Neural cell (in vitro differentiated cells): ENCODE measurements at regions not wholly inside any gene's neighbourhood (a gene's known extent, or its start where the extent isn't known, plus 50 kb on each side); places are given as distances from the start of the nearest gene placed in this dataset.

Experiments
- H2AFZ ChIP-seq: fragments of 200-600, 300-800 bp; sonication (generic), shearing (Covaris generic); 2 replicates; pipeline ENCODE4 v1.6.0; 2014; ENCODE audit warnings: low read depth, mild to moderate bottlenecking, antibody characterized with exemption, low read length, moderate library complexity
- H3F3A ChIP-seq: fragments of 200-600 bp; shearing (Covaris generic); 2 replicates; pipeline ENCODE4 v1.6.1; 2016; ENCODE audit warnings: mild to moderate bottlenecking, moderate library complexity, mixed read lengths, antibody characterized with exemption, low read length; ENCODE audit not compliant: insufficient read depth, poor library complexity, severe bottlenecking
- H3K27ac ChIP-seq: fragments of 200-600, 300-800 bp; sonication (generic), shearing (Covaris generic); 2 replicates; pipeline ENCODE4 v1.5.1; 2014; ENCODE audit warnings: mild to moderate bottlenecking, low read length, moderate library complexity
- H3K27me3 ChIP-seq: fragments of 300-800, 200-600 bp; sonication (generic), shearing (Covaris generic); 2 replicates; pipeline ENCODE4 v1.6.0; 2014; ENCODE audit warnings: mild to moderate bottlenecking, low read depth, low read length, moderate library complexity; ENCODE audit not compliant: insufficient read depth
- H3K36me3 ChIP-seq: fragments of 300-800, 200-600 bp; sonication (generic), shearing (Covaris generic); 2 replicates; pipeline ENCODE4 v1.5.1; 2014; ENCODE audit warnings: mild to moderate bottlenecking, antibody characterized with exemption, low read length, moderate library complexity; ENCODE audit not compliant: insufficient read depth
- H3K4me2 ChIP-seq: fragments of 300-800, 200-600 bp; sonication (generic), shearing (Covaris generic); 2 replicates; pipeline ENCODE4 v1.6.0; 2014; ENCODE audit warnings: mild to moderate bottlenecking, low read length
- H3K4me3 ChIP-seq: fragments of 300-800, 200-600 bp; sonication (generic), shearing (Covaris generic); 2 replicates; pipeline ENCODE4 v1.5.1; 2014; ENCODE audit warnings: mild to moderate bottlenecking, low read length, moderate library complexity
- H3K79me2 ChIP-seq: fragments of 200-600 bp; shearing (Covaris generic); replicated peaks from 2 replicates; pipeline ENCODE4 v1.6.0; 2014; ENCODE audit warnings: mild to moderate bottlenecking, low read length, moderate library complexity; ENCODE audit not compliant: insufficient read depth
- H3K9ac ChIP-seq: fragments of 300-800, 200-600 bp; sonication (generic), shearing (Covaris generic); 2 replicates; pipeline ENCODE4 v1.6.1; 2016; ENCODE audit warnings: mild to moderate bottlenecking, low read length, mixed read lengths
- H3K9me2 ChIP-seq: fragments of 200-600 bp; shearing (Covaris generic); 2 replicates; pipeline ENCODE4 v1.6.1; 2016; ENCODE audit warnings: mild to moderate bottlenecking, low read length, mixed read lengths; ENCODE audit not compliant: insufficient read depth
- H3K9me3 ChIP-seq: fragments of 200-600, 300-800 bp; sonication (generic), shearing (Covaris generic); 2 replicates; pipeline ENCODE4 v1.6.1; 2016; ENCODE audit warnings: mild to moderate bottlenecking, mixed run types, low read length, moderate library complexity, mixed read lengths
- H4K20me1 ChIP-seq: fragments of 200-600 bp; shearing (Covaris generic); 2 replicates; pipeline ENCODE4 v1.6.1; 2016; ENCODE audit warnings: mild to moderate bottlenecking, mixed run types; ENCODE audit not compliant: insufficient read depth
- EP300 ChIP-seq: fragments of 450-650 bp; conservative IDR thresholded peaks from 2 replicates; pipeline ENCODE4 v1.6.1; 2014; ENCODE audit warnings: antibody characterized with exemption, mild to moderate bottlenecking, moderate library complexity; ENCODE audit not compliant: poor library complexity, severe bottlenecking
- EZH2 ChIP-seq: fragments of 200-600, 300-800 bp; shearing (Covaris generic), sonication (generic); IDR thresholded peaks from 2 replicates; pipeline ENCODE4 v1.6.1; 2014; ENCODE audit warnings: antibody characterized with exemption, low read length, borderline replicate concordance, mild to moderate bottlenecking; ENCODE audit not compliant: insufficient read depth, poor library complexity, severe bottlenecking
- MXI1 ChIP-seq: fragments of 450-650 bp; conservative IDR thresholded peaks from 2 replicates; pipeline ENCODE4 v1.6.1; 2014; ENCODE audit warnings: antibody characterized with exemption, mild to moderate bottlenecking; ENCODE audit not compliant: poor library complexity, severe bottlenecking
- POLR2AphosphoS5 ChIP-seq: IDR thresholded peaks from 2 replicates; pipeline ENCODE4 v1.6.1; 2012
- RAD21 ChIP-seq: fragments of 450-650 bp; conservative IDR thresholded peaks from 2 replicates; pipeline ENCODE4 v1.6.1; 2014; ENCODE audit warnings: antibody characterized with exemption, mild to moderate bottlenecking, moderate library complexity
- SMC3 ChIP-seq: fragments of 450-650 bp; conservative IDR thresholded peaks from 2 replicates; pipeline ENCODE4 v1.6.1; 2014; ENCODE audit warnings: antibody characterized with exemption, mild to moderate bottlenecking, moderate library complexity; ENCODE audit not compliant: poor library complexity
- TAF1 ChIP-seq: IDR thresholded peaks from 2 replicates; pipeline ENCODE4 v1.6.1; 2012; ENCODE audit warnings: low read depth
- TF ChIP-seq, protein P1 (sequence below): fragments of 450-650 bp; IDR thresholded peaks from 2 replicates; pipeline ENCODE4 v1.5.1; 2014; ENCODE audit warnings: antibody characterized with exemption, mild to moderate bottlenecking, moderate library complexity; ENCODE audit not compliant: poor library complexity, severe bottlenecking
- TF ChIP-seq, protein P2 (sequence below): IDR thresholded peaks from 2 replicates; pipeline ENCODE4 v1.6.1; 2012; ENCODE audit warnings: borderline replicate concordance

DNA sequence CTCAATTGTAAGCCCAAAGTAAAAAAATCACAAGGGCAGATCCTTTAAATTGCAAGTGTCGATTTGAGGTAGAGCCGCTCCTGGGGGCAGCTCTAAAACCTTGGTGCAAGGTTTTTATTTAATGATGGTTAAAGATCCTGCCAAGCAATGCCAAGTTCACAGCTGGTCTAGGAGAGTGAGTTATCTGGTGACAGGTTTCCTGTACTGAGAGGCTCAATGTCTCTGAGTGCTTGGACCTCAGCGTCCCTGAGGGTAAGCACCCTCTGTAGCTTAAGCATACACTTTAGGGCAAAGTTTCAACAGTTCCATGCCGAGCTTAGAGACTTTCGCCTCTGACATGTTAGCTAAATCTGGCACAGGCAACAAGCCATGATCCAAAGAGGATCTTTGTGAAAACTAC, 119.8 kb upstream of the EGFLAM start:
- no peaks in the 10 kb centered on the region for H4K20me1 ChIP-seq
- H3K4me3 ChIP-seq: no peak overlapping the region
- H3K36me3 ChIP-seq: no peaks in the 10 kb centered on the region
- H3K4me2 ChIP-seq: no peak overlapping the region
- no peak overlapping the region for H2AFZ ChIP-seq
- H3K9ac ChIP-seq: no peak overlapping the region
- H3K27me3 ChIP-seq: no peaks in the 10 kb centered on the region
- no peaks in the 10 kb centered on the region for H3K9me3 ChIP-seq
- no peak overlapping the region for H3K27ac ChIP-seq
- no peaks in the 10 kb centered on the region for H3K9me2 ChIP-seq
- no peaks in the 10 kb centered on the region for H3F3A ChIP-seq
- no peaks in the 10 kb centered on the region for H3K79me2 ChIP-seq
- TF ChIP-seq, protein P1, sequence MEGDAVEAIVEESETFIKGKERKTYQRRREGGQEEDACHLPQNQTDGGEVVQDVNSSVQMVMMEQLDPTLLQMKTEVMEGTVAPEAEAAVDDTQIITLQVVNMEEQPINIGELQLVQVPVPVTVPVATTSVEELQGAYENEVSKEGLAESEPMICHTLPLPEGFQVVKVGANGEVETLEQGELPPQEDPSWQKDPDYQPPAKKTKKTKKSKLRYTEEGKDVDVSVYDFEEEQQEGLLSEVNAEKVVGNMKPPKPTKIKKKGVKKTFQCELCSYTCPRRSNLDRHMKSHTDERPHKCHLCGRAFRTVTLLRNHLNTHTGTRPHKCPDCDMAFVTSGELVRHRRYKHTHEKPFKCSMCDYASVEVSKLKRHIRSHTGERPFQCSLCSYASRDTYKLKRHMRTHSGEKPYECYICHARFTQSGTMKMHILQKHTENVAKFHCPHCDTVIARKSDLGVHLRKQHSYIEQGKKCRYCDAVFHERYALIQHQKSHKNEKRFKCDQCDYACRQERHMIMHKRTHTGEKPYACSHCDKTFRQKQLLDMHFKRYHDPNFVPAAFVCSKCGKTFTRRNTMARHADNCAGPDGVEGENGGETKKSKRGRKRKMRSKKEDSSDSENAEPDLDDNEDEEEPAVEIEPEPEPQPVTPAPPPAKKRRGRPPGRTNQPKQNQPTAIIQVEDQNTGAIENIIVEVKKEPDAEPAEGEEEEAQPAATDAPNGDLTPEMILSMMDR: no peak
- TF ChIP-seq POLR2AphosphoS5 (no peak), EZH2 (no peak), SMC3 (no peak), EP300 (no peak), RAD21 (no peak), TAF1 (no peak), MXI1 (no peak)
- TF ChIP-seq, protein P2, sequence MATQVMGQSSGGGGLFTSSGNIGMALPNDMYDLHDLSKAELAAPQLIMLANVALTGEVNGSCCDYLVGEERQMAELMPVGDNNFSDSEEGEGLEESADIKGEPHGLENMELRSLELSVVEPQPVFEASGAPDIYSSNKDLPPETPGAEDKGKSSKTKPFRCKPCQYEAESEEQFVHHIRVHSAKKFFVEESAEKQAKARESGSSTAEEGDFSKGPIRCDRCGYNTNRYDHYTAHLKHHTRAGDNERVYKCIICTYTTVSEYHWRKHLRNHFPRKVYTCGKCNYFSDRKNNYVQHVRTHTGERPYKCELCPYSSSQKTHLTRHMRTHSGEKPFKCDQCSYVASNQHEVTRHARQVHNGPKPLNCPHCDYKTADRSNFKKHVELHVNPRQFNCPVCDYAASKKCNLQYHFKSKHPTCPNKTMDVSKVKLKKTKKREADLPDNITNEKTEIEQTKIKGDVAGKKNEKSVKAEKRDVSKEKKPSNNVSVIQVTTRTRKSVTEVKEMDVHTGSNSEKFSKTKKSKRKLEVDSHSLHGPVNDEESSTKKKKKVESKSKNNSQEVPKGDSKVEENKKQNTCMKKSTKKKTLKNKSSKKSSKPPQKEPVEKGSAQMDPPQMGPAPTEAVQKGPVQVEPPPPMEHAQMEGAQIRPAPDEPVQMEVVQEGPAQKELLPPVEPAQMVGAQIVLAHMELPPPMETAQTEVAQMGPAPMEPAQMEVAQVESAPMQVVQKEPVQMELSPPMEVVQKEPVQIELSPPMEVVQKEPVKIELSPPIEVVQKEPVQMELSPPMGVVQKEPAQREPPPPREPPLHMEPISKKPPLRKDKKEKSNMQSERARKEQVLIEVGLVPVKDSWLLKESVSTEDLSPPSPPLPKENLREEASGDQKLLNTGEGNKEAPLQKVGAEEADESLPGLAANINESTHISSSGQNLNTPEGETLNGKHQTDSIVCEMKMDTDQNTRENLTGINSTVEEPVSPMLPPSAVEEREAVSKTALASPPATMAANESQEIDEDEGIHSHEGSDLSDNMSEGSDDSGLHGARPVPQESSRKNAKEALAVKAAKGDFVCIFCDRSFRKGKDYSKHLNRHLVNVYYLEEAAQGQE: no peak

DNA sequence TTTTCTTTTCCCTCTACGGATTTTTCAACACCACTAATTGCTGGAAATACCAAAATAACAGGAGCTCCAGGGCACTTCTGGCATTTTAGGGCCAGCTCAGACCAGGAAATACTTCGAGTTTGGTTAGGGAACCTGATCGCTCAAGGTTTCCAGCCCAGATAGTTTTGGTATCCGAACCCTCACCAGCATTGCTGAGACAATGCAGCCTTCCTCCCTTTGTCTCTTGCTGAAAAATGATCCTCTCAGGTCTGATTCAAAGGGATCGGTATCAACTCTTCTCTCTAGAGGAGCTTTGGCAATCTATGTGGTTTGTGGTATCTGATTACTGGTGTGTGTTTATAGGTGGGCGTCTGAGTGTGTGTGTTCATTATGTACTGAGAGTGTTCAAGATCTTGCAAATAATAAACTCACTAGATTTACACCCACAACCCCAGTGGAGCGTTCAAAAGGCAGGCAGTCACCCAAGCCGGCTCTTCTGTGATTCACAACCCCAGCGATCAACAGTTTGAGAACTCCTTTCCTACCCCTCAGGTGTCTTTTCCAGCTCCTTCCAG, 122.8 kb upstream of the EGFLAM start:
- TF ChIP-seq POLR2AphosphoS5 (no peak), RAD21 (no peak), EP300 (no peak), EZH2 (no peak), MXI1 (no peak), TAF1 (no peak), SMC3 (no peak)
- TF ChIP-seq, protein P1: no peak
- TF ChIP-seq, protein P2: no peak
- Histone ChIP-seq H3K9ac (no peak overlapping the region), H3K9me2 (no peaks in the 10 kb centered on the region), H3K4me2 (no peak overlapping the region), H4K20me1 (no peaks in the 10 kb centered on the region), H3K79me2 (no peaks in the 10 kb centered on the region), H3K36me3 (no peaks in the 10 kb centered on the region), H3K27me3 (no peaks in the 10 kb centered on the region), H3F3A (no peaks in the 10 kb centered on the region), H3K4me3 (no peak overlapping the region), H3K27ac (no peak overlapping the region), H3K9me3 (no peaks in the 10 kb centered on the region), H2AFZ (no peak overlapping the region)
